Endothelial cell (in vitro differentiated cells): ENCODE measurements at regions not wholly inside any gene's neighbourhood (a gene's known extent, or its start where the extent isn't known, plus 50 kb on each side); places are given as distances from the start of the nearest gene placed in this dataset.

Source experiments
- DNase-seq: peaks from one replicate; pipeline ENCODE4 v3.0.0; 2021; ENCODE audit warnings: low spot score
- H3K27ac Mint-ChIP-seq: one replicate; pipeline ENCODE4 v1.8.0; 2021; ENCODE audit warnings: mixed read lengths, inconsistent platforms; ENCODE audit not compliant: unreplicated experiment
- H3K27me3 Mint-ChIP-seq: one replicate; pipeline ENCODE4 v1.8.0; 2021; ENCODE audit warnings: mild to moderate bottlenecking, moderate library complexity, mixed read lengths, inconsistent platforms; ENCODE audit not compliant: unreplicated experiment
- H3K36me3 Mint-ChIP-seq: one replicate; pipeline ENCODE4 v1.8.0; 2021; ENCODE audit warnings: mild to moderate bottlenecking, low read depth, mixed read lengths, inconsistent platforms; ENCODE audit not compliant: unreplicated experiment
- H3K4me1 Mint-ChIP-seq: one replicate; pipeline ENCODE4 v1.8.0; 2021; ENCODE audit warnings: mild to moderate bottlenecking, mixed read lengths, inconsistent platforms; ENCODE audit not compliant: unreplicated experiment
- H3K4me3 Mint-ChIP-seq: one replicate; pipeline ENCODE4 v1.8.0; 2021; ENCODE audit warnings: mild to moderate bottlenecking, mixed read lengths, inconsistent platforms; ENCODE audit not compliant: unreplicated experiment
- H3K9me3 Mint-ChIP-seq: one replicate; pipeline ENCODE4 v1.8.0; 2021; ENCODE audit warnings: mixed read lengths, inconsistent platforms; ENCODE audit not compliant: unreplicated experiment
- CTCF ChIP-seq: fragments of 200-600 bp; sonication (generic); IDR thresholded peaks from one replicate; pipeline ENCODE4 v1.5.0; 2021; ENCODE audit warnings: antibody characterized with exemption; ENCODE audit not compliant: unreplicated experiment

GRCh38 chr1:175884369-175884768, 141.0 kb upstream of the TNR start:
- peaks cover 6% of the 10 kb centered on the region for H3K27me3 Mint-ChIP-seq
- no peak overlapping the region for H3K27ac Mint-ChIP-seq
- no peaks in the 10 kb centered on the region for H3K36me3 Mint-ChIP-seq
- peaks cover 17% of the 10 kb centered on the region for H3K4me1 Mint-ChIP-seq
- no peak overlapping the region for H3K4me3 Mint-ChIP-seq
- no peaks in the 10 kb centered on the region for H3K9me3 Mint-ChIP-seq
- no peak for TF ChIP-seq CTCF
- no peak for DNase-seq

GRCh38 chr1:175882192-175882591, 138.8 kb upstream of the TNR start:
- TF ChIP-seq CTCF, result no peak
- DNase-seq, result no peak
- Mint-ChIP-seq H3K27me3 (peaks cover 6% of the 10 kb centered on the region), H3K36me3 (no peaks in the 10 kb centered on the region), H3K9me3 (no peaks in the 10 kb centered on the region), H3K4me1 (peaks cover 17% of the 10 kb centered on the region), H3K4me3 (no peak overlapping the region), H3K27ac (no peak overlapping the region)

GRCh38 chr1:175881246-175881976, 138.0 kb upstream of the TNR start:
- peaks cover 17% of the 10 kb centered on the region for H3K4me1 Mint-ChIP-seq
- no peak overlapping the region for H3K27ac Mint-ChIP-seq
- no peaks in the 10 kb centered on the region for H3K9me3 Mint-ChIP-seq
- H3K36me3 Mint-ChIP-seq, result no peaks in the 10 kb centered on the region
- peaks cover 6% of the 10 kb centered on the region for H3K27me3 Mint-ChIP-seq
- DNase-seq, result no peak
- H3K4me3 Mint-ChIP-seq, result no peak overlapping the region
- no peak for TF ChIP-seq CTCF

GRCh38 chr1:175878775-175879174, 135.4 kb upstream of the TNR start:
- Mint-ChIP-seq H3K9me3 (no peaks in the 10 kb centered on the region), H3K4me3 (no peak overlapping the region), H3K4me1 (peaks cover 13% of the 10 kb centered on the region), H3K27me3 (peaks cover 3% of the 10 kb centered on the region), H3K36me3 (no peaks in the 10 kb centered on the region), H3K27ac (no peak overlapping the region)
- DNase-seq, result no peak
- no peak for TF ChIP-seq CTCF

- no peak overlapping the region for H3K4me3 Mint-ChIP-seq
- no peaks in the 10 kb centered on the region for H3K36me3 Mint-ChIP-seq
Measured at GRCh38 chr1:175877939-175878737, 134.7 kb upstream of the TNR start.

More at GRCh38 chr1:175877939-175878737, 134.7 kb upstream of the TNR start:
- Mint-ChIP-seq H3K4me1 (peaks cover 13% of the 10 kb centered on the region), H3K9me3 (no peaks in the 10 kb centered on the region), H3K27ac (no peak overlapping the region), H3K27me3 (peaks cover 3% of the 10 kb centered on the region)
- no peak for DNase-seq
- TF ChIP-seq CTCF, result no peak
